GM18909 (cell line): ENCODE measurements at regions not wholly inside any gene's neighbourhood (a gene's known extent, or its start where the extent isn't known, plus 50 kb on each side); places are given as distances from the start of the nearest gene placed in this dataset.

Experiments used
- ATAC-seq: cut with Tn5 transposase; IDR thresholded peaks from one replicate; pipeline ENCODE4 v1.9.1; 2021; ENCODE audit warnings: mild to moderate bottlenecking; ENCODE audit not compliant: unreplicated experiment, poor library complexity

DNA sequence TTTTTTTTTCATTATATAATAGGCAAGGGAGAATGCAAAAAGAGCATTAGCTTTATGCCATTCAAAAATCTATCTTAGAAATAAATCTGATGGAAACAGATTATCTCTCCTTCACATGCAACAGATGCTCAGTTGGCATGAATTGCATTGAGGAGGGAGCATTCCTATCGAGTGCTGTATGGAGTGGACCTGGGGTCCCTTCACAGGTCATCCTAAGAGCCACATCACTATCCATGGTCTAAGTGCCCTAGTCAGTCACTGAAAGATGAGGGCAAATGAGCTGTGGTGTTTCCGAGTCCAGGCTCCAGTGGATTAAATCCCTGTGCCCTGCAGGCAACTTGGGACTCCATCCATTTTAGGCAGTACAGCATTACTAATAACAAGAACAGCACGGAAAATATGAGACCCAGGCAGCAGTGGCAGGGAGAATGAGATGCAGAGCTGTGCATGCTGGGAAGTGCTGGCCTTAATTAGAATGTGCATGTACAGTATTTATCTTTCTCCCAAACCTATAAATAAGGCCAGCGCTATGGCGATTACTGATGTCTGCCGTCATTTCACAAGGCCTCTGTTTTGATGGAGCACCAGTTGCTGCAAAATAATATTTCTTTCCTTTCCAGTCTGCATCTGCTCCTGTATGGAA lies 512.3 kb upstream of the PLXNA2 start:
- ATAC-seq: no peak

DNA sequence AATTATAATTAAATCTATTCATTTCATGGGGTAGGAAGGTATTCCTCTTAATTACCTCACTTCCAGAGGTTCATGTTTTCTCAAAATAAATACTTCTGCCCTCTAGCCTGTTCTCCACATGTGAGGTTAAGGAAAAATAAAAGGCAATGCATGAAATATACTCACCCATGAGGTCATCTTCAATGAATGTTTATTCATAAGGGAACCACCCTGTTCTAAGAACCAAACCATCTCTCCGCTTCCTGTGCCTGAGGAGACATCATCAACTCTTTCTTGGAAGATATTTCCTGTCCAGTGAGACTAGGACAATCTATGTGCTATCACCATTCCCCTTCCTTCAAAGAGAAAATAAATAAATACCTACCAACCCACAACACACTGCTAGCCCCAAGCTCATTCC lies 513.7 kb upstream of the PLXNA2 start:
- no peak for ATAC-seq

DNA sequence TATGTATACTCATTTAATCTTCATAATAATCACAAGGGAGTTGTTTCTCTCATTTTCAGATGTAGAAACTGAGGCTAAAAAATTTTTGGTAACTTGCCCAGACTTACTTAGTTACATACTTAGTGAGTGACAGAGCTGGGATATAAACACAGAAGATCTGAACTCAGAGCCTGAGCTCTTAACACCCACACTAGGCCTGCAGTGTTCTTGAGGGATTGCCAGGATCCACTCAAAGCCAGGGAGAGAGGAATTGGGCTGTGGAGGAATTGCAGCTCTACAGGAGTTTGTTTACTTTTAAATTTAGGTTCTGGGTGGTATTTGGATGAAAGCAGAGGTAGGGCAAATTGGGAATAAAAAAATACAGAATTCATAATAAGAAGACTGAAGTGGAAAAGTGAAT lies 515.1 kb upstream of the PLXNA2 start:
- ATAC-seq: no peak

DNA sequence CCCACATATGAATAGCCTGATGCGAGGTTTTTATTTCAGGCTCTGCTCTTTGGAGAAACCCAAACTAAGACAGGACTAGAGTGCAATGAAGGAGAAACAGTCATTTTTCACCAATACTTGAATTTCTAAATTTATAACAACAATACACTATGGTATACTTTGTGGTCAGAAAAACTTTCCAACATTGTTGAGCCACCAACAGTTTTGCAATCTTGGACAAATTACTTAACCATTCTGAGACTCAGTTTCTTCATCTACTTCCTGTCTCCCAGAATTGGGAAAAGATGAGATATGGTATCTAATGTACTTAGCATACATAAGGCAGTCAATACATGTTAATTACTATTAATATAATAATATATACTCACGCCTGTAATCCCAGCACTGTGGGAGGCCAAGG lies 519.8 kb upstream of the PLXNA2 start:
- no peak for ATAC-seq

DNA sequence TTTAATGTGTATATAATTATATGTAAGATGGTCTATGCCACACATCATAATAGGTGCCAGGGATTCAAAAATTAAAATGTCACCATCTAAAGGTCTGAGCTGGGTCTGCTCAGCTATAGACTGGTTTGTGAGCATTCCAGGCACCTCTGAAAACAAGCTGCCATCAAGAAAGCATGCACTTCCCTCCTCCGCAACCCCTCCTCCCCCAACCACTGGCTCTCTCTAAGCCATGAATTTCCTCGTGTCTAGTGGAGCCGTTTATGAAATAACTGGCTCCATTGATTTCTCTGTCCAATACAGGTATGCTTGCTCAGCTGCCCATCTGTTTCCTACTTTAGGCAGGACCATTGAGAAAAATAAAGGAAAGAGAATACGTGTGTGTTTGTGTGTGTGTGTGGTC lies 522.6 kb upstream of the PLXNA2 start:
- ATAC-seq: no peak

DNA sequence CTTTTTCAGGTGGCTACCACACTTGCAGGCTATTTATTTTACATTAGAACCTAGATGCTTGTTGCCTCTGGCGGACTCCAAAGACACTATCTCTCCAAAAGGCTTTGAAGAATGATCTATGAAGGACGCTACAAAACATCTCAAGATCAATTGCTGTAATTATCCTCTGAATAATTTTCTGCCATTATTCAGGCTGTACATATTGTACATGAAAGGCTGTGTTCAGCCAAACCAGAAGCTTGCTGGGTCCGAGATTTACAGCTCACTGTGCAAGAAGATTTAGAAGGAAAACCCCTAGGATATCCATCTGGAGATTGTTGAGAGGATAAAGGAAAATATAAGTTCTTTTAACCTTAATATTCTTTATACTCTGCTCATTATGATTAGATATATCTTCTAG lies 523.6 kb upstream of the PLXNA2 start:
- ATAC-seq: no peak

DNA sequence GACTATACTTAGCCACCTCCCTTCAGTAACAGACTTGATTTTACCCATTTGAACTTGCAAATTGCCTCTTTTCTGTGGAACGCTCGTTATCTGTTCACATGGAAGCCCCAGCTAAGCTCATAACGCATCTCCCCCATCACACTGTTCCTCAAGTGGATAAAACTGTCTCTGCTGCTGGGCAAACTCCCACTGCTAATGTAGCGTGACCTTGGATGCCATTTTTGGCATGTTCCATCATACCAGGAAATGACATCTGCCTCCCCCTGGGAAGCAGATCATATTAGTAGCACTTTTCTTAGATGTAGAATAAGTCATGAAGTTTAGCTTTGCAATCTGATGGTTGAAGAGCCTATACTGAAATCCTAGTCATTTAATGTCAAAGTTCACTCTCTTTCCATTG lies 528.7 kb upstream of the PLXNA2 start:
- no peak for ATAC-seq

DNA sequence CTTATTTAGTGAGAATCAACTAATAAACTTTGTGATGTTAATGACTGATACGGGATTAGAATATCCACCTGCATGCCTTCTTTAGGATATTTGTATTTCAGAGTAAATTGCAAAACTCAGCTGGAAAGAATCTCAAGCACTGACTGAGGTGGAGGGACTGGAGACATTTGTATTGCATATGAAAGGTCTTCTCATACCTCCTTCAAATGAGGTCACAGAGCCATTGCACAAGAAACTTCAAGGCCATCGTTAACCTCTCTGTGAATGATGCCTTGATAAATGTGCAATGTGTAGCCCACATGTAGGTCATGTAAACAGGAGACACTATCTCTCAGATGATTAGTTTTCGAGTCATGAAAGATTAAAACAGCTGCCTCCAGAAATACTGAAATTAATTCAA lies 531.7 kb upstream of the PLXNA2 start:
- no peak for ATAC-seq

DNA sequence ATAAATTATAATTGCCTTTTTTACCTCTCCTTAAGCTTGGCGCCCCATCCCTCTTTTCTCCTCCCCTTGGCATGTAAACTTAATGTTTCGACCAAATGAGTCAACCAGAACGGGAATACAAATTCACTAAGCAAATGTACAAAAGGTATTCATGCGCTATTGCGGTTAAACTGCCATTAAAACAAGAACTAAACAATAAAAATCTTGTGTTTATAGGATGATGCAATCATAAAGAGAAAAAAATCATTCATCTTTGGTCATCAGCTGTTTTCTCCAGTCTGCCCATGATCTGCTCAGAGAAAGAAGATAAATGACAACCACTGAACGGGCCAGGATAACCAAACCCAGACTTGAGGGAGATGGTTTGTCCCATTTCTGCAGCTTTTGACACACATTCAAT lies 534.2 kb upstream of the PLXNA2 start:
- no peak for ATAC-seq

DNA sequence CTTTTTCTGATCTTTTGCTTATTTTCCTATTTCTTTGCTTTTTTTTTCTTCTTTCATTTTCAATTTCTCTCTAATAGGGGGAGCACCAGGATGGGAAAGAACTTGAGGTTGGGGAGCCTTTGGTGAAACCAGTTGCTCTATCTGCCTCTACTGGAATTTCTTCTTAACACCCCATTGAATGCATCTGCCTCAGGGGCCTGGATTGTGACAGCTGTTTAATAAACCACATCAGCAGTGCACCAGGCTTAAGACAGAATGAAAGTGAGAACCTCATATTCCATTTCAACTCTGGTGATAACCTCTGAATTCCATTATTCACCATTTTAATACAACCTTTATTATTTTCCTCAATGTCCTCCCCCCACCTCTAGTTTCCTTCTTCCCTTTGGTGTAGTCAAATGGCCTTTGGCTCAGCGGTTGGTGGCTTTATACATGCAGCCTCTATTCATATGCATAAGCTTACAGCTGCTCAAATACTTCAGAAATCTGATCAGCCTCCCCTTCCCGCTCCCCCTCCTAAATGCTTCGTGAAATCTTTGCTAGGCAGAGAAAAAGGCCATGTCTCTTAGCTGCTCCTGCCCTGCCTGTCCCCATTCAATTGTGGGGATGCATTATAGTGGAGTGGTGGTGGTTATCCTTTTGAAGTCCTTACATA lies 537.3 kb upstream of the PLXNA2 start:
- no peak for ATAC-seq

DNA sequence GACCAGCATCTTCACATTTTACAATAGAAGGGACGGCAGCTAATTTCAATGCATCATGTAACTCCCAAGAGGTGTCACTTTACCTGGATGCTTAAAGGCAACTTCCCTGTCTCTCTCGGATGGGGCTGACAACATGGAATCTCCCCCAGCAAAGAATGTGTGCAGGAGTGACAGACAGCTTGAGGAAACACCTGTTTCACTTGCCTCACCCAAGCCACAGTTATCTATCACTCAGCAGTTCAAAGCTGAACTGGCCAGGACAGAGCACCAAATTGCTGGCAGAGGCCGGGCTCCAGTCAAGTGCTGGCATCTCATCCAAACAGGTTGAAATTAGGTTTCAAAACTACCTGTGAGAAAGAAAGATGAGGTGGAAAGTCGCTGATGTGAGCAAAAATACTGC lies 538.0 kb upstream of the PLXNA2 start:
- ATAC-seq: no peak

DNA sequence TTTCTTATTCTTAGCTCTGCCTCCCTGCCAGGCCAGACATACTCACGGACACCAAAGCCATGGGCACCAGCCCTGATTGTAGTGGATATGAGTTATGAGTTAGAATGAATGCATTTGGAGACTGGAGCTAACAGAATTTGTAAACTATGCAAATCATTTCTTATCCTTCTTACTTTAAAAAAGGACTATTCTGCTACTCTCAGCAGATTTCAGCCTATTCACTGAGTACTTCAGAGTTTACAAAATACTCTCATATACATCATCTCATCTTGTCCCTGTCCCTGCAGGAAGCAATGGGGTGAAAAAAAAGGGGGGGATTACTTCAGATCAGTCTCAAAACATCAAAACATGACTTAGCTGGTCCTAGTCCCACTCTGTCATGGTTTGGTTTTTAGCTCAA lies 541.4 kb upstream of the PLXNA2 start:
- ATAC-seq: no peak

DNA sequence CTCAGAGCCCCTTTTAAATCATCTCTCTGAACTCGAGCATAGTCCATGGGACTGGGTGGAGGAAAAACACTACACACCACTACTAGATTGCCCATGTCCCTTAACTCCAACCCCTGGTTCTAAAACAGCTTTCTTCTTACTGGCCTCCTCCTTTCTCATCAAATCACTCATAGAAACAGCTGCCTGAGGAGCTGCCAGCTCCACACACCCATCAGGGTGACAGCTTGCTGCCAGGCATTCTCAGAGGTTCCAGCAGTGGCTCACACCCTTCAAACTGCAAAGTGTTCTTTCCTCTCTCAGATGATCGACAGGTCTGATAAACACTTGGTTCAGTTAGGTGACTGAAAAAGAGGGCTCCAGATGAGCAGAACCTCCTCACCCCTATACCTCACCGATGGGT lies 543.0 kb upstream of the PLXNA2 start:
- no peak for ATAC-seq

DNA sequence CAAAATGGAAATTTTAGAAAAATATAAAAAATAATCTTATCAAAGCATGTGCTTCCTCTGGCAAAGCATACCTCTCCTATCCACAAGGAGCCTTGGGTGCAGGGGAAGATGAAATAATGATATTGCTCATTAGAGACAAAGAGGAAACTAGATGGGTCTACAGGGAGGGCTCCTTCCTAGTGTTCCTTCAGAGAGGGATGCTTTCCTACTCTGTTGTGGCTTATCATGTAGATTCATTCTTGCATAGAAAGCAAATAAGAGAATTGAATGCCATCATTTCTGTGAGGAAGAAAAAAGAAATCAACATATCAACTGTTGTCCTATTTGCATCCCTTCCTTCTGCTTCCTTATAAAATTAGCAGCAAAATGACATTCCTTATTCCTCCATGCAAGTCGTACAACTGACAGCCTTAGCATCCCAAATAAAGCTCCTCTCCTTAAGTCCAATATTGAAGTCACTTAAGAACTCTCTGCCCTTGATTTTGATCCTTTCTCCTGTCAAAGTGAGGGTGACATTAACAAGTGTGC lies 543.9 kb upstream of the PLXNA2 start:
- no peak for ATAC-seq

DNA sequence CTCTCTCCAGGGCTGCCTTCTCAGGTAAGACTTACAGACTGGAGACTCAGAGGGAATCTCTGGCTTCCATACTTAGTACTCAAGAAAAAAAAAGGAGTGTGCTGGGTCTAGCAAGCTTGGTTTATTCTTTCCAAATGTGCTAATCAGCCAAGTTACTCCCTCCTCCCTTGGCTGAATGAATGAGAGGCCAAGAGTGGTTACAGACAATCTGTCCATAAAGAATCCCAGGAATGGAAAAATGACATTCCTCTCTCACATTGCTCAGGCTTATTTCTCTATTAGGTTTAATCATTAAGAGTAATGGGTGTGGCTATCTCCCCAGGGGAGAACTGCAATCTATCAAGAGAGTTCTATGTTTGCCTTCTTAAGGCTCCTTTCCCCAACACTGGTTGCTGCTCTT lies 547.3 kb upstream of the PLXNA2 start:
- no peak for ATAC-seq

DNA sequence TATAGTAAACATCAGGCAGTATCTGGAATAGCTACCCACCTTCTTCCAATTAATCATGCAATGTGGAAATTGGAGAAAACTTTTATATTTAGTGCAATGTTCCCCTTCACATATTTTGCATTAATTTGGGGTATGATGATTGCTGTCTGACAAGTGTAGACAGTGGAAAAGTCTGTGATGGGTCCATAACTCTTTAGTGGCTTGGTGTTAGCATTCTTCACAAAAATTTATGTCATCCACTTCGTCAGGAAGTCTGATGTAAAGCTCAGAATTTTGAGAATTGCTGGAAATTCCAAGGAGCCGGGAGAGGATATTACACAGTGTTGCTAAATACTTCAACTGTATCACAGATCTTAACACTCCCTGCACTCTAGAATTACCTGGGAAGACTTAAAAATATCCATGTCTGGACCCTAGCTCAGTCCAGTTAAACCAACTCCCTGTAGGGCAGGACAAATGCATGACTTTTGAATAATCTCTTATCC lies 549.7 kb upstream of the PLXNA2 start:
- no peak for ATAC-seq

DNA sequence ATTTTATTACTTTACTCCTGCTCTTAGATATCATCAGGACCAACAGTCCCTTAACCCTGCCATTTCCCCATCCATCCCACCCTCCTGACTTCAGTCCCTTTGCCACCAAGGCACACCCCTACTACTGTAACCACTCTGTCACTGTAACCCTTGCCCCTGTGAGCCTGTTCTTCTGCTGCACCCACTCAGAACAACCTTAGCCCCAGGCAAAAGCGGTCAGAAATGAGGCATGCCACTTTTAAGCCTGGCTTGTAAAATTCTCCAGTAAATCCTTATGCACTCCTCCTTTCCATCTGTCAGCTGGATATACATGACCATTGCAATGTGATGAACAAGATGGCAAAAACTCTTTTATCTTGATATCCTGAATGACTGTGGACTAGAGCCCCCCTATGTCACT lies 555.0 kb upstream of the PLXNA2 start:
- ATAC-seq: no peak

DNA sequence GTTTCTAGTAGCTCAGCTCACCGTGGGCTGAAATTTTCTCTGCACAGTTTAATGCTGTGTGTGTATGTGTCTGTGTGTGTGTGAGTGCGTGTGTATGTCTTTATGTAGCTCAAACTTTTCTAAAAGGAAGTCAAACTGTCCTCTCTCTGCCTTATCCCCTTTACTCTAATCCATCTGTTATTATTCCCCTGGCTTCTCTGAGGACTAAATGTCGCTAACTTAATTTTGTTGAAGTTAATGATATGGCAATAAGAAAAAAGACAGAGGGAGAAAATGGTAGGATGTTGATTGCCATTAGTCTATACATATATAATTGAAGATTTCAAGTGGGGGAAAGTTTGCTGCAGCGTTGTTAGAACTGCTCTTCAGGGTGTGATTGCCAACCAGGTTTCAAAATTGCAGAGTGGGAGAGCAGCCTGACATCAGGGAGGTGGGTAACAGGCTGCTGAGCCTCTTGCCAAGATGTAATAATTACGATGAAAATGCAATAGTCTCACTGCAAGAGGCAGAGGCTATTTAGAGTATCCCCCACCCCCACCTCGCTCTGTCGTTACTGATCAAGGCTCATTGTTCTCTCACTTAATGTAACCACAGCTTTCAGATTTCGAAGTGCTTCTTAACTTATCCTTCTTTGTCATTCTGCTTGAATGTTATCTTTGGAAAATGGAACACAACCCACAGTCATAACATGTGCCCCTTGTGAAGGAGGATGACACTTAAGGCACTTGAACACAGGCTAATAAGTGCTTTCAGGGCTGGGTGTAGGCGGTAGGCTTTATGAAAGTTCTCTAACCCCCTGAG lies 559.0 kb upstream of the PLXNA2 start:
- no peak for ATAC-seq

DNA sequence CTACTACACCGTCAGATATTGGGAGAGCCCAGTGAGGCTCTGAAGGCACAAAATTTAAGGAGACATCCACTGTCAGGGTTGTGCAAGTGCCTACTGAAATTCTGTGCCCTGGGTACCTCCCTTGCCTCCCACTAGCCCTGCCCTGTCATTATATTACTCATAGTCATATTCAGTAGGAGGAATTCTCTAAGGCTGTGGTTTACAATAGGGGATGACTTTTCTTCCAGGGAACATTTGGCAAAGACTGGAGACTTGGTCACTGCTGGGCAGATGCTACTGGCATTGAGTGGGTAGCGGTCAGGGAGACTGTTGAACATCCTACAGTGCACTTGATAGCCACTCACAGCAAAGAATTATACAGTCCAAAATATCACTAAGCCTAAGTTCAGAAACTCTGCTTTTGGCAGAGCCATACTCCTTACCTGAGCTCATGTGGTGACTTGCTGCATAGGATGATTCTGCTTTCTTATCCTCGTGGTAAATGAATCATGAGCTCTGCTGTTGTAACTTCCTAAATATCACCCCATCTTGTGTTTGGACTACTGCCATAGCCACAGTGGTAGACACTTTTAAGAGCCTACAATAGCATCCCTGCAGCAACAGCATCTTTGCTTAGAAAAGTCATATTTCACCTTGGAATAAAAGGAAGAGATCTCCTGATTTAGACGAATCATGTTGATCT lies 563.4 kb upstream of the PLXNA2 start:
- no peak for ATAC-seq

DNA sequence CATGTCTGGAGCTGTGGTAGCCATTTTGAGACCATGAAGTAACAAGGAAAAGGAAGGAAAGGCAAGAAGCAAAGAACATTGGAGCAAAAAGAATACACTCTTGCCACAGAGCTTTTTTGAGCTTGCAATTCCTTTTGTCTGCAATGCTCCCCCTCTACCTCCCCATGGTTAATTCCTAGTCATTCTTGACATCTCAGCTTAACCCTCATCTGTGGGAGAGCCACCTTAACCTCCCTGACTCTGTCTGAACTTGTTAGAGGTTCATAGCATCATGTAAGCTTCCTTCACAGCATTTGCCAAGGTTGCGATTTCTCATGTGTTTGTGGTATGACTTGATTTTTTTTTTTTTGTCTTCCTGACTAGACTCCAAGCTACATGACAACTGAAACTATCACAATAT lies 564.1 kb upstream of the PLXNA2 start:
- ATAC-seq: no peak

DNA sequence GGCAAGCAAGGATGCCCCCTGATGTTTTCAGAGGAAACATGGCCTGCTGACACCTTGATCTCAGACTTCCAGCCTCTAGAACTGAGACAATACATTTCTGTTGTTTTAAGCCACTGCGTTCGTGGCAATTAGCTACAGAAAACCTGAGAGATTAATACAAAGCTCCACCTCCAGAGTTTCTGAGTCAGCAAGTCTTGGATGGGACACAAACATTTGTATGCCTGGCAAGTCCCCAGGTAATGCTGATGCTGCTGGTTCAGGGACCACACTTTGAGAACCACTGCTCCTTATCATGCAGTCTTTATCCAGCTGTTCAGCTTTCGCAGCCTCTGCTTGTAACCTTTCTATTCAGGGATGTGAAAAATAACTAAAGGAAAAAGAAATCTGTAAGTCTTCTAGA lies 565.7 kb upstream of the PLXNA2 start:
- ATAC-seq: no peak
